GM23338 (cell line): ENCODE measurements at regions not wholly inside any gene's neighbourhood (a gene's known extent, or its start where the extent isn't known, plus 50 kb on each side); places are given as distances from the start of the nearest gene placed in this dataset.

Experiments used
- ETS1 ChIP-seq: IDR thresholded peaks from 2 replicates; pipeline ENCODE4 v1.6.1; 2016; ENCODE audit warnings: antibody characterized with exemption
- EZH2 ChIP-seq: fragments of 200-600 bp; sonication (generic); IDR thresholded peaks from one replicate; pipeline ENCODE4 v1.8.0; 2017; ENCODE audit warnings: antibody characterized with exemption, mild to moderate bottlenecking, low read depth; ENCODE audit not compliant: unreplicated experiment
- EZH2phosphoT487 ChIP-seq: fragments of 200-600 bp; sonication (generic); IDR thresholded peaks from one replicate; pipeline ENCODE4 v1.8.1; 2018; ENCODE audit warnings: antibody characterized with exemption; ENCODE audit not compliant: unreplicated experiment
- JUNB ChIP-seq: IDR thresholded peaks from one replicate; pipeline ENCODE4 v1.6.1; 2016; ENCODE audit warnings: antibody characterized with exemption; ENCODE audit not compliant: unreplicated experiment
- POLR2AphosphoS5 ChIP-seq: IDR thresholded peaks from 2 replicates; pipeline ENCODE4 v1.6.1; 2016; ENCODE audit warnings: antibody characterized with exemption, low read depth
- TF ChIP-seq, protein P1 (sequence below), 2 experiments: fragments of 200-600 bp in 1 of 2; sonication (generic) in 1 of 2; conservative IDR thresholded peaks; 2 replicates each; pipeline versions ENCODE4 v1.5.1 to v1.6.1; 2016 to 2017; ENCODE audit warnings: antibody characterized with exemption in 2 of 2, low read depth in 2 of 2, mild to moderate bottlenecking in 2 of 2, moderate library complexity in 1 of 2
- TF ChIP-seq, protein P2 (sequence below): IDR thresholded peaks from one replicate; pipeline ENCODE4 v1.6.1; 2018; ENCODE audit warnings: antibody characterized with exemption; ENCODE audit not compliant: unreplicated experiment

DNA sequence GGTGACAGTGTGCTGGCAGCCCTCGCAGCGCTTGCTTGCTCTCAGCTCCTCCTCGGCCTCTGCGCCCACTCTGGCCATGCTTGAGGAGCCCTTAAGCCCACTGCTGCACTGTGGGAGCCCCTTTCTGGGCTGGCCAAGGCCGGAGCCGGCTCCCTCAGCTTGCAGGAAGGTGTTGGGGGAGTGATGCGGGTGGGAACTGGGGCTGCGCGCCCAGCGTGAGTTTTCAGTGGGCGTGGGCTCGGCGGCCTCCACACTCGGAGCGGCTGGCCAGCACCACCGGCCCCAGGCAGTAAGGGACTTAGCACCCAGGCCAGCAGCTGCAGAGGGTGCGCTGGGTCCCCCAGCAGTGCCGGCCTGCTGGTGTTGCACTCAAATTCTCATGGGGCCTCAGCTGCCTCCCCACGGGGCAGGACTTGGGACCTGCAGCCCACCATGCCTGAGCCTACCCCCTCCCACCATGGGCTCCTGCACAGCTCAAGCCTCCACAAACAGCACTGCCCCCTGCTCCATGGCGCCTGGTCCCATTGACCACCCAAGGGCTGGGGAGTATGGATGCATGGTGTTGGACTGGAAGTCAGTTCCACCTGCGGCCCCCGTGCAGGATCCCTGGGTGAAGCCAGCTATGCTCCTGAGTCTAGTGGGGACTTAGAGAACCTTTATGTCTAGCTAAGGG, 223.1 kb upstream of the PTPRD start:
- TF ChIP-seq, protein P1, sequence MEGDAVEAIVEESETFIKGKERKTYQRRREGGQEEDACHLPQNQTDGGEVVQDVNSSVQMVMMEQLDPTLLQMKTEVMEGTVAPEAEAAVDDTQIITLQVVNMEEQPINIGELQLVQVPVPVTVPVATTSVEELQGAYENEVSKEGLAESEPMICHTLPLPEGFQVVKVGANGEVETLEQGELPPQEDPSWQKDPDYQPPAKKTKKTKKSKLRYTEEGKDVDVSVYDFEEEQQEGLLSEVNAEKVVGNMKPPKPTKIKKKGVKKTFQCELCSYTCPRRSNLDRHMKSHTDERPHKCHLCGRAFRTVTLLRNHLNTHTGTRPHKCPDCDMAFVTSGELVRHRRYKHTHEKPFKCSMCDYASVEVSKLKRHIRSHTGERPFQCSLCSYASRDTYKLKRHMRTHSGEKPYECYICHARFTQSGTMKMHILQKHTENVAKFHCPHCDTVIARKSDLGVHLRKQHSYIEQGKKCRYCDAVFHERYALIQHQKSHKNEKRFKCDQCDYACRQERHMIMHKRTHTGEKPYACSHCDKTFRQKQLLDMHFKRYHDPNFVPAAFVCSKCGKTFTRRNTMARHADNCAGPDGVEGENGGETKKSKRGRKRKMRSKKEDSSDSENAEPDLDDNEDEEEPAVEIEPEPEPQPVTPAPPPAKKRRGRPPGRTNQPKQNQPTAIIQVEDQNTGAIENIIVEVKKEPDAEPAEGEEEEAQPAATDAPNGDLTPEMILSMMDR (conservative IDR thresholded peaks at IDR 0.05; ENCODE audit: low read depth in 2 of 2), result no peak
- no peak for TF ChIP-seq EZH2phosphoT487
- TF ChIP-seq POLR2AphosphoS5, result no peak
- TF ChIP-seq ETS1, result no peak
- TF ChIP-seq, protein P2, sequence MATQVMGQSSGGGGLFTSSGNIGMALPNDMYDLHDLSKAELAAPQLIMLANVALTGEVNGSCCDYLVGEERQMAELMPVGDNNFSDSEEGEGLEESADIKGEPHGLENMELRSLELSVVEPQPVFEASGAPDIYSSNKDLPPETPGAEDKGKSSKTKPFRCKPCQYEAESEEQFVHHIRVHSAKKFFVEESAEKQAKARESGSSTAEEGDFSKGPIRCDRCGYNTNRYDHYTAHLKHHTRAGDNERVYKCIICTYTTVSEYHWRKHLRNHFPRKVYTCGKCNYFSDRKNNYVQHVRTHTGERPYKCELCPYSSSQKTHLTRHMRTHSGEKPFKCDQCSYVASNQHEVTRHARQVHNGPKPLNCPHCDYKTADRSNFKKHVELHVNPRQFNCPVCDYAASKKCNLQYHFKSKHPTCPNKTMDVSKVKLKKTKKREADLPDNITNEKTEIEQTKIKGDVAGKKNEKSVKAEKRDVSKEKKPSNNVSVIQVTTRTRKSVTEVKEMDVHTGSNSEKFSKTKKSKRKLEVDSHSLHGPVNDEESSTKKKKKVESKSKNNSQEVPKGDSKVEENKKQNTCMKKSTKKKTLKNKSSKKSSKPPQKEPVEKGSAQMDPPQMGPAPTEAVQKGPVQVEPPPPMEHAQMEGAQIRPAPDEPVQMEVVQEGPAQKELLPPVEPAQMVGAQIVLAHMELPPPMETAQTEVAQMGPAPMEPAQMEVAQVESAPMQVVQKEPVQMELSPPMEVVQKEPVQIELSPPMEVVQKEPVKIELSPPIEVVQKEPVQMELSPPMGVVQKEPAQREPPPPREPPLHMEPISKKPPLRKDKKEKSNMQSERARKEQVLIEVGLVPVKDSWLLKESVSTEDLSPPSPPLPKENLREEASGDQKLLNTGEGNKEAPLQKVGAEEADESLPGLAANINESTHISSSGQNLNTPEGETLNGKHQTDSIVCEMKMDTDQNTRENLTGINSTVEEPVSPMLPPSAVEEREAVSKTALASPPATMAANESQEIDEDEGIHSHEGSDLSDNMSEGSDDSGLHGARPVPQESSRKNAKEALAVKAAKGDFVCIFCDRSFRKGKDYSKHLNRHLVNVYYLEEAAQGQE, result no peak
- no peak for TF ChIP-seq EZH2
- no peak for TF ChIP-seq JUNB
